Stimulated activated CD4-positive, alpha-beta T cell treated with anti-CD3 and anti-CD28 coated beads, Interleukin-4, amount 100 ng/mL, for 48 hours (primary cell): ENCODE measurements at regions not wholly inside any gene's neighbourhood (a gene's known extent, or its start where the extent isn't known, plus 50 kb on each side); places are given as distances from the start of the nearest gene placed in this dataset.

Experiments
- DNase-seq, 2 donors: peaks; one replicate each; pipeline ENCODE4 v3.0.0-alpha.2; 2020; ENCODE audit warnings: low read depth in 2 of 2

DNA sequence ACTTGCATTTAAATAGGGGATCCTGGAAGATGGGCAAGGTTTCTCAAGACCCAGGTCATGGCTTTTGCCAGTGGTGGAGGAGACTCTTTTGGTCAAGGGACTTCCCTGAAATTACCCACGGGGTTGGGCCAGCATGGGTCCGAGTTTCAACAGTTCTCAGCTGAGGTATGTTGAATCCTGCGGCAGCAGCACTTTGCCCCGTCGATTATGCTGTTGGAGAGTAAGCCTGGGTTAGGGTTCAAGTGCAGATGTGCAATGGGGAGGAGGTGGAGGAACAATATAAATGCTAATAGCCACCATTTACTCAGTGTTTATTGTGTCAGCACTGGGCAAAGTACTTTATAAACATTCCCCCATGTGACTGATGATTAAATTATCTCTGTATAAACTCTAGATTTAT, 96.0 kb upstream of the GATA6 start:
- no peak for DNase-seq

GRCh38 chr18:22074282-22075070, 94.9 kb upstream of the GATA6 start:
- no peak for DNase-seq

DNA sequence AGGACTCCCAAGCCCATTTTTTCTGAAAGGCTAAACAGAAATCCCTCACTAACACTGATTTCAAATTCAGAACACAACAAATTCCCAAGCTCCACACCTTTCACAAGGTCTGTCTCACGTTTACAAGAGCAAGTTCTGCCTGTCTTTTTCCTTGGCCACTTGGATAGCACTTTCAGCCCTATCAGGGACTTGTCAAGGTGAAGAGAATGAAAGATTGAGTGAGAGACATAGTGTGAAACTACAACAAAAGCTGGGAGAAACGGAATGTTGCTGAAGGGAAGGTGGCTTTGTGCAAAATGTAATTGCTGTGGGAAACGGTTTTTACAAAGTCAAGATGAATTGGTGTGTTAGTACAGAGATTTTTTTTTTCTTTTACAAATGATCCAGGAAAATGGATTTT, 89.4 kb upstream of the GATA6 start:
- DNase-seq, result no peak

- no peak for DNase-seq
Observed at GRCh38 chr18:22082408-22082807, 87.0 kb upstream of the GATA6 start.

- no peak for DNase-seq
Observed at GRCh38 chr18:22084547-22084946, 84.8 kb upstream of the GATA6 start.

- DNase-seq, result no peak
Observed at GRCh38 chr18:22086973-22087372, 82.4 kb upstream of the GATA6 start.

- no peak for DNase-seq
Observed at GRCh38 chr18:22088029-22088428, 81.4 kb upstream of the GATA6 start.

DNA sequence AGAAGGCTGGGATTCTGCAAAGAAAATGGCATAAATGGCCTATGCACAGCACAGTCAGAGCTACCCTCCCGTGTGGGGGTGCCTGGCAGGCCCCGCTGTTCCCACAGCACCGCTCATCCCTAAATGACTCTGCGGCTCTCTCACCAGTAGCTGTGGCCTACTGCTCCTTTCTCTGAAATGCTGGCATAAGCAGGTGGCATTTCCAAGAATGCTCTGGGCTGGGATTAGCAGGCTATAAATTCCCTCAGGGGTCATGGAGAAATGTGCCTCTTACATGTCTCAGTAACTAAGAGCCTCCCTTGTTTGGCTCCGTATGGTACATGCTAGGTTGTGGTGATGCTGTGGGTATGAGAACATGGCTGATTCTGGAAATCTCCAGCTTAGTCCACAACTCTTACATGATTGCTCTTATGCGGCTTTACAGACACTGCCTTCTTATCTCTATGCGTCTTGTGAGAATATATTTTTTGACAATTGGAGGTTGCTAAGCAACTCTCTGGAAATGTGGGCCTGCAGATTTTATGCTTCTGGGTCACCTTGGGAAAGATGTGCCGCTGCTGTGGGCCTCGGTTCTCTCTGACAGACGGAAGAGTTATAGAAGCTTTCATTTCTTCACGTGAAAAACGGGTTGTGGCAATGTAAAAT, 80.3 kb upstream of the GATA6 start:
- DNase-seq, result no peak

DNA sequence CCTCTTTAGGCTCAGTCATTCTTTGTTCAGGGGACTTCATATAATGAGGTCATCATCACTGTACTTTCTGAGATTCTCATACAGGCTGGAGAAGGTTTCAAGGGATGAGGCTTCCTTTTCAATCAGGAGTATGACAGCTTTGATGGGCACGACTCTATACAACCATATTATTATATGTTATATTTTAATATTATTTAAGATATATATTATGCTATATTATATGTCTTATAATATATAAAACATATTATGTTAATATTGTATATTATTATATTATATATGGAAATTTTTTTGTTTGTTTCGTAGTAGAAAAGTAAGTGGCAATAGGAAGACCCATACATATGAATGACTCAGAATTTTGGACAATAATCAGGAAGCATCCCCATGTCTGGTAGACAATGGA, 78.0 kb upstream of the GATA6 start:
- no peak for DNase-seq

DNA sequence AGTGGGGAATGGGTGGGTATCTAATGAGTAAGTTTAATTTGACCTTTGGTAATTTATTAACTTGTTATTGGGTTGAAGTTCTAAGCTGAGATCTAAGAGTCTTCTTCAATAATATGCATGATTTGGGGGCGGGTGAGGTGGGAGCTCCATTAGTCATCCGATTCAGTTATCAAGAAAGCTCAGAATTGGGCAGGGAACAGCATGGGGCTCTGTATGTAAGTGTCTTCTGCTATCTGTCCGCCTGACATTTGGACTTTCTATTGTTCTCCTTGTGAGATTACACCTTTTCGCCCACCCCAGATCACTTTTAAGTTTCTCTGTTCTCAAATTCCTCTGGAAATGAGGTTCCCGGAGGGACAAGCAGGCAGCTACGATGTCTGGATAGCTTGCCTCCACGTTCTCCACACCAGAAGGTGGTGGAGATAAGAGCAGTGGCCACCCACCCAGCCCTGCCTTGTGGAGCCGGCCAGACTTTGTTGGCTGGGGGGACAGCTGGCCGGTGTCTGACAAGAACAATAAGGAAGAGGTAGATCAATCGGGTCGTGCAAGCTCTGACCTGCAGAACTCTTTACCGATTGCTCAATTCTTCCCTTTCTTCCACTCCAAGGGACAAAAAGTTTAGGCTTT, 75.5 kb upstream of the GATA6 start:
- no peak for DNase-seq

GRCh38 chr18:22094358-22094734, 75.0 kb upstream of the GATA6 start:
- no peak for DNase-seq

DNA sequence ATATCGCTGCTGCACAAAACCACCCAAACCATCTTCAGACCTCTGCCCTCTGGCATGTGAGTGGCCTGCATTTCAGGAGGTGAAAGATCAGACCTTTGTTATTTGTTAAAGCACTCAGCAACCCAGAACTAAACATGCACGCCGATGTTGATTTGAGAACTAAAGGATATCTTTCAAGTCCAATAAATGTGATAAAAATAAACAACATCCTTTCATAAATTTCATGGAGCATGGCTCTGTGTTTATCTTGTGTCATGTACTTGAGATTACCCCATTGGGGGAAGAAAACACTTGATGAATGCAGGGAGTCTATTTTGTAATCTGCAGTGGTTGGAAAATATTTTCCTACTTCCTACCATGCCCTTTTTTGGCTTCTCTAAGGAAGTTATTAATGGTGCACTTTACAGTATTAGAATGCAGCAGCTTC, 70.8 kb upstream of the GATA6 start:
- no peak for DNase-seq

DNA sequence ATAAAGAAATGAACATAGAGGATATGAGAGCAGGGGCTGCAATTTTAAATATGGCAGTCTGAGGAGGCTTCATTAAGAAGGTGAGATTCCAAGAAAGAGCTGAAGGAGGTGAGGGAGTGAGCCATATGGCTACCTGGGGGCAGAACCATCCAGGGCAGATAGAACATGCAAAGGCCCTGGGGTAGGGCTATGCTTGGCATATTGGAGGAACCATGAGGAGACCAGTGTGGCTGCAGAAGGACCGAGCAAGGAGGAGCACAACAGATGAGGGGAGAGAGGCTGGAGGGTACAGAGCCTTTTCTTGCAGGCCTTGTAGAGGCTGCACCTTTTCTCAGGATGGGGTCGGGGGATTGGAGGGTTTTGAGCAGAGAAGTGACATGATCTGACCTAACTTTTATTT, 69.5 kb upstream of the GATA6 start:
- DNase-seq, result no peak

DNA sequence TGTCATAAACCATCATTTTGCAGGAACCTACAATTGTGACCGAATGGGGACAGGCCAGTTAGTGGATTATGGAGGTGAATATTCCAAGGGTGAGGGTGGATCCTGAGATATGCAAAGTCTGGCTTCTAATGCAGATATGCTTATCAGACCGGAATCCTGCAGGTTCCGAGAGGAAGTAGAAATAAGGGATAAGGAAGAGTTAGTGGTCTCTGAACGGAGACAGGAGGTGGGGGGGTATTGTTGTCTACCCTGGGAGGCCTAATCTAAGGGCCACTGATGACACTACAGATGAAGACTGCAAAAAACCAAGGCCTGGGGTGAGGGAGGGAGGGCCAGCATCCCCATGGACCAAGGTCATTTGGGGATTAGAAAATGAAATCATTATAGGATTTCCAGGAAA, 67.7 kb upstream of the GATA6 start:
- no peak for DNase-seq

DNA sequence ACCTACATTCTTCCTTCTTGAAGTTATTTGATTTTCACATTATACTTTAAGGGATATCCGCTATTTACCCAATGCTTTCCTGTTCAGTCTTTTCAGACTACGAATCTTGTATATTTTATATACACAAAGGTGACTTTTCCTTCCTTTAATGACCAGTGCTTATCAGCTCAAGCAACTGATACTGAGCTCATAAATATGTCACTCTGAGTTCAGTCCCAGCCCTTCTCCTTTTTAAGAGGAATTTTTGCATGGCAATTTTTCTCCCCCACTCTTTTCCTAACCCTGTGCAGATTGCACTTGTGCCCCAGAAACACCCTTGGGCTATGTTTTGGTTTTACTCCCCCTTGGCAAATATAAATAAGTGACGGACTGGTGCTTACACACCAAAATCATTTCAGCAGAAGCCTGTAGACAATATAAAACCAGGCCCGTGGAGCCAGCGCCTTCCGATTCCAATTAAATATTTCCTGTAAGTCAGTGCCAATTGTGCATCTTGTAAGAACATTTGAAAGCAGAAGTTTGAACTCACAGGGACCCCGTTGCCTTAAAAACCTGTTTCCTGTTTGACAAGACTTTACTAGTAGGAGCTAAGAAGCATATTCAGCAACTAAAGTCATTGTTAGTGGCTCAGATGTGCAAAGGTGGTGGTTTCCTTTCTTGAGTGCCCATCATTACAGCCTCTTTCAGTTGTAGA, 66.3 kb upstream of the GATA6 start:
- DNase-seq, result no peak

DNA sequence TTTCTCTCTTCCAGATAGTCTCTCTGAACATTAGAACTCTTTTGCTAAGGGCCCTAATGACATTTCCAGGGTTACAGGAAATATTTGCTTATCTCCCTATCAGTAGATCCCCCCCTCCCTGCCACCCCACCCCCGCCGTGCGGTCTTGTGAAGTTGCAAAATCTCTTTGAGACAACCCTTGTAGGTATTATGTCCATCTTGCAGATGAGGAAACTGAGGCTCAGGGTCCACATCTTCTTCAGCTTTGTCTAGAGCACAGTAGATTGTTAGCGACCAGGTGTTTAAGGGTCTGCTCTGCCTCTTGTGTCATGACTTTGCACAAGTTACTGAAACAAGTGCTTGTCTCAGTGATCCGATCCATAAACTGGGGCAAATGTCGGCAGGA, 65.8 kb upstream of the GATA6 start:
- no peak for DNase-seq

DNA sequence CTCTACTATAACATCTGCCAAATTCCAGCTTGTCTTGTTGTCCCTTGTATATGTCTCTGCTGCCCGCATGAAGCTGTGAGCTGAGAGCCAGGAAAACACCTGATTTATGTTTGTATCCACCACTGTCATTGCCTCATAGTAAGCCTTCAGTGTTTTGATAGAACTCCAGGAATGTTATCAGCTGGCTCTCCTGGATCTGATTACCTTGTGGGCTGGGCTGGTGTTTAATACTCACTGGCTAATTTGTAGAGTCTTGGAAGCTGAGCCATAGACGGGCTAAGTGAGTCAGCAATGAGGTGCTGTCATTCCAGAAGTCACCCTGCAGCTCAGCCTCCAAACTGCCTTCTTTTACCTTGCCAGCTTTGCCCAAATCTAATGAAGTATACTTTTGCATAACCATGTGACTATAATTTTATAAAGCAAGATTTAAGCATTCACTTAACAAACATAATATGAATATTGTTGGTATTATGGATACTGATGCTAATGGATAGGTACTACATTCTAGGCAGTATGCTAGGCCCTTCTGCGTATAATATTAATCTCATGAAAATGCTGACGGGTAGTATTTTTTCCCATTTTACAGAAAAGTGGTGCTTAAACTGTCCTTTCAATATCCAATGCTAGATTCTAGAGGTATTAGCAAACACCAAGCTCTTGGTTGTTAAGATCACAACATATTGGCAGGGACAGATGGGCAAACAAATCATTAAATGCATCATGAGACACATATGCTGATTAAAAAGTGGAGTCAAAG, 62.7 kb upstream of the GATA6 start:
- DNase-seq, result no peak

DNA sequence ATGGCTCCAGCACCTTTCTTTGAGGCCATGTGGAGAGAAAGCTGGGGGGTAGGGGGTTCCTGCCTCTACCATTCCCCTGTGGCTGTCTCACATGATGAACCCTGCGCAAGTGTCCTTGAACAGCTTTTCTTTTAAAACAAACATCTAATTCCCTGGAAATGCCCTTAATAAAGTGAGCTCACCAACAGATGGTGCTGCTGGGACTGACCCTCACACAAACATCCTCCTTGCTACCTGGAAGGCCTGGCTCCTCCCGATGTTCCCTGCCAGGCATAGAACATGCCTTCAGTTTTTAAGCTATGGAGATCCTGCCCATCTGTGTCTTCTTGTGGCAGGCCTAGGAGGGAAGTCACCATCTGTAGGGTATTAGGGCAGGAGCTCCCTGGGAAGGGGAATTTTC, 60.7 kb upstream of the GATA6 start:
- no peak for DNase-seq

DNA sequence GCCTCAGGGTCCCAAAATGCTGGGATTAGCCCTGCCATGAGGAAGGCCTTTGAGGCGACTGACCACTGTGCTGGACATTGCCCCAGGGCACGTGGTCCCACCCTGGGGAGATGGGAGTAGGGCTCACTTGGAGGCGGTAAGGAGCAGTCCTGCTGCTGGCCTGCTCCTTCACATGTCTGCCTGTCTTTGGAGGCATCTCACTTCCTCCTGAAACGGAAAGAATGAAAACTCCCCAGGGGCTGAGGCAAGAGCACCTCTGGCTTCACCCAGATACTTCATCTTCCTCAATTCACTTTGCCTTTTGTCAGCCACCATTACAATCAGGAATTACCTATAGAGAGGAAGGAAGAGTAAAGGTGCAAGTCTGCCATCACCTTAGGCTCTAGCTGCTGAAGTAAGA, 59.9 kb upstream of the GATA6 start:
- no peak for DNase-seq

GRCh38 chr18:22110461-22110924, 58.9 kb upstream of the GATA6 start:
- no peak for DNase-seq

GRCh38 chr18:22112215-22112614, 57.2 kb upstream of the GATA6 start:
- DNase-seq, result no peak
